Astrocyte (in vitro differentiated cells and primary cell): ENCODE measurements at regions not wholly inside any gene's neighbourhood (a gene's known extent, or its start where the extent isn't known, plus 50 kb on each side); places are given as distances from the start of the nearest gene placed in this dataset.
A peak's percentile ranks its signal among the peaks of the same experiment; 100 is the strongest.

Source experiments
- DNase-seq: peaks from one replicate; pipeline ENCODE4 v3.0.0-alpha.2; 2010; ENCODE audit warnings: low read depth
- FAIRE-seq: peaks from 2 replicates; lab custom pipeline; 2011; peaks lifted over from hg19 to GRCh38; lab: Jason Lieb, UNC
- H2AFZ ChIP-seq: 2 replicates; pipeline ENCODE4 v1.6.0; 2012; ENCODE audit warnings: low read depth, low read length, inconsistent platforms
- H3K27ac ChIP-seq: 2 replicates; pipeline ENCODE4 v1.5.1; 2011; ENCODE audit warnings: low read depth, low read length, inconsistent platforms
- H3K27me3 ChIP-seq: 2 replicates; pipeline ENCODE4 v1.6.0; 2011; ENCODE audit warnings: low read length, inconsistent platforms; ENCODE audit not compliant: insufficient read depth
- H3K36me3 ChIP-seq: 2 replicates; pipeline ENCODE4 v1.5.1; 2011; ENCODE audit warnings: low read length, inconsistent platforms; ENCODE audit not compliant: insufficient read depth
- H3K4me1 ChIP-seq: 2 replicates; pipeline ENCODE4 v1.5.1; 2011; ENCODE audit warnings: low read length, inconsistent platforms; ENCODE audit not compliant: insufficient read depth
- H3K4me2 ChIP-seq: 2 replicates; pipeline ENCODE4 v1.6.0; 2012; ENCODE audit warnings: low read length, inconsistent platforms
- H3K4me3 ChIP-seq: 2 replicates; pipeline ENCODE4 v1.5.1; 2011; ENCODE audit warnings: low read depth, mild to moderate bottlenecking, low read length, inconsistent platforms; ENCODE audit not compliant: insufficient read depth
- H3K79me2 ChIP-seq: 2 replicates; pipeline ENCODE4 v1.6.0; 2012; ENCODE audit warnings: mild to moderate bottlenecking, low read length, inconsistent platforms; ENCODE audit not compliant: insufficient read depth
- H3K9ac ChIP-seq: 2 replicates; pipeline ENCODE4 v1.6.0; 2012; ENCODE audit warnings: mild to moderate bottlenecking, low read length, inconsistent platforms
- H3K9me3 ChIP-seq: 2 replicates; pipeline ENCODE4 v1.5.1; 2012; ENCODE audit warnings: low read depth, mild to moderate bottlenecking, low read length, inconsistent platforms; ENCODE audit not compliant: insufficient read depth
- H4K20me1 ChIP-seq: 2 replicates; pipeline ENCODE4 v1.6.0; 2012; ENCODE audit warnings: low read length, inconsistent platforms; ENCODE audit not compliant: insufficient read depth
- H3K27ac Mint-ChIP-seq: one replicate; pipeline ENCODE4 v1.8.0; 2021; ENCODE audit warnings: mild to moderate bottlenecking, mixed read lengths; ENCODE audit not compliant: unreplicated experiment
- H3K27me3 Mint-ChIP-seq: one replicate; pipeline ENCODE4 v1.8.0; 2021; ENCODE audit warnings: low read depth, mixed read lengths; ENCODE audit not compliant: unreplicated experiment
- H3K36me3 Mint-ChIP-seq: one replicate; pipeline ENCODE4 v1.8.0; 2021; ENCODE audit warnings: low read depth, mixed read lengths; ENCODE audit not compliant: unreplicated experiment
- H3K4me1 Mint-ChIP-seq: one replicate; pipeline ENCODE4 v1.8.0; 2021; ENCODE audit warnings: low read depth, mixed read lengths; ENCODE audit not compliant: unreplicated experiment
- H3K4me3 Mint-ChIP-seq: one replicate; pipeline ENCODE4 v1.8.0; 2021; ENCODE audit warnings: mild to moderate bottlenecking, moderate library complexity, mixed read lengths; ENCODE audit not compliant: unreplicated experiment
- H3K9me3 Mint-ChIP-seq: one replicate; pipeline ENCODE4 v1.8.0; 2021; ENCODE audit warnings: mild to moderate bottlenecking, mixed read lengths; ENCODE audit not compliant: unreplicated experiment
- EZH2 ChIP-seq: IDR thresholded peaks from 2 replicates; pipeline ENCODE4 v1.6.1; 2012; ENCODE audit warnings: mild to moderate bottlenecking, low read length, inconsistent platforms; ENCODE audit not compliant: insufficient read depth
- TF ChIP-seq, protein P1 (sequence below): IDR thresholded peaks from 2 replicates; pipeline ENCODE4 v1.5.1; 2011; ENCODE audit warnings: low read depth, mild to moderate bottlenecking, inconsistent platforms, low read length, moderate library complexity; ENCODE audit not compliant: insufficient read depth

DNA sequence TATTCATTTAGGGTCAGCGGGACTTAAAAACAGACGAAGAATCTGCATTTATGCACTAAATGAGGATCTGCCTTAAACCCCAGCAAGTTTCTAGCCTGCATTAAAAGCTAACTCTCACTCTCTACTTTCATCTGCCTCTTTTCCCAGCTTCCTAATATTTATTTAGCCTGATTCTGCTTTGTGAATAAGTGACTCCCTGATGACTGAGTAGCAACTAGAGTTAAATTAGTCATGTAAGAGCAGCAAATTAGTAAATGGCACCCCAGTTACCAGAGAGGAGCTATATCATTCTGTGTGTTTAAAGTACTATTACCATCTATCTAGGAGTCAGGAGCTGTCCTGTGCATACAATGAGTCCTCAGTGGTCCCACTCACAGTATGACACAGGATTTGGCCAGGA lies 391.0 kb upstream of the RORA start:
- Histone ChIP-seq H3K4me2 (no peak overlapping the region), H3K79me2 (no peaks in the 10 kb centered on the region), H3K27me3 (peaks cover 4% of the 10 kb centered on the region), H4K20me1 (no peaks in the 10 kb centered on the region), H3K36me3 (no peaks in the 10 kb centered on the region), H3K27ac (no peak overlapping the region), H3K4me1 (no peaks in the 10 kb centered on the region), H3K9ac (no peak overlapping the region), H2AFZ (no peak overlapping the region), H3K9me3 (no peaks in the 10 kb centered on the region), H3K4me3 (no peak overlapping the region)
- H3K27me3 Mint-ChIP-seq: peaks cover 5% of the 10 kb centered on the region
- H3K36me3 Mint-ChIP-seq: no peaks in the 10 kb centered on the region
- H3K27ac Mint-ChIP-seq: no peak overlapping the region
- H3K4me3 Mint-ChIP-seq: no peak overlapping the region
- no peak for FAIRE-seq
- TF ChIP-seq, protein P1, sequence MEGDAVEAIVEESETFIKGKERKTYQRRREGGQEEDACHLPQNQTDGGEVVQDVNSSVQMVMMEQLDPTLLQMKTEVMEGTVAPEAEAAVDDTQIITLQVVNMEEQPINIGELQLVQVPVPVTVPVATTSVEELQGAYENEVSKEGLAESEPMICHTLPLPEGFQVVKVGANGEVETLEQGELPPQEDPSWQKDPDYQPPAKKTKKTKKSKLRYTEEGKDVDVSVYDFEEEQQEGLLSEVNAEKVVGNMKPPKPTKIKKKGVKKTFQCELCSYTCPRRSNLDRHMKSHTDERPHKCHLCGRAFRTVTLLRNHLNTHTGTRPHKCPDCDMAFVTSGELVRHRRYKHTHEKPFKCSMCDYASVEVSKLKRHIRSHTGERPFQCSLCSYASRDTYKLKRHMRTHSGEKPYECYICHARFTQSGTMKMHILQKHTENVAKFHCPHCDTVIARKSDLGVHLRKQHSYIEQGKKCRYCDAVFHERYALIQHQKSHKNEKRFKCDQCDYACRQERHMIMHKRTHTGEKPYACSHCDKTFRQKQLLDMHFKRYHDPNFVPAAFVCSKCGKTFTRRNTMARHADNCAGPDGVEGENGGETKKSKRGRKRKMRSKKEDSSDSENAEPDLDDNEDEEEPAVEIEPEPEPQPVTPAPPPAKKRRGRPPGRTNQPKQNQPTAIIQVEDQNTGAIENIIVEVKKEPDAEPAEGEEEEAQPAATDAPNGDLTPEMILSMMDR: no peak
- no peak for TF ChIP-seq EZH2
- no peak for DNase-seq
- H3K9me3 Mint-ChIP-seq: peaks cover 6% of the 10 kb centered on the region
- H3K4me1 Mint-ChIP-seq: no peaks in the 10 kb centered on the region

DNA sequence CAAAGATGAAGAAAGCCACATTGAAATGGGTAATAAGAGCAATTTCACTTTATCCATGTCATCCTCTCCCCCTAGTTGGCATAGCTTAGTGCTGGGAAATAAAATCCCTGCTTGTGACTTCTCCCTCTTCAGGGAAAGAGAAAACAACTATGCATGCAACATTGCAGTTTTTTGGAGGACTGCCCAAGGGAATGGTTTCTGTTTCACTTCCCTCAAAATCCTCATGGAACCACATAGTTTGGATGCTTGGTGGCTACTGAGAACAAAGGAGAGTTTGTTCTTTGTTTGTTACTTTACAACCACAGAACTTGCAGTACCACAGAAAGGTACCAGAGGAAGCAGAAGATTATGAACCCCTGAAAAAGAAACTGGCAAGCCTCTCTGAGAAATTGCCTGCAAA lies 384.6 kb upstream of the RORA start:
- Mint-ChIP-seq H3K27ac (peak overlapping the region; percentile 51), H3K4me1 (no peaks in the 10 kb centered on the region), H3K27me3 (peaks cover 10% of the 10 kb centered on the region), H3K4me3 (no peak overlapping the region), H3K9me3 (peaks cover 8% of the 10 kb centered on the region), H3K36me3 (no peaks in the 10 kb centered on the region)
- H4K20me1 ChIP-seq: no peaks in the 10 kb centered on the region
- H3K4me1 ChIP-seq: no peaks in the 10 kb centered on the region
- H3K4me3 ChIP-seq: no peak overlapping the region
- peaks cover 3% of the 10 kb centered on the region for H3K9me3 ChIP-seq
- H3K36me3 ChIP-seq: no peaks in the 10 kb centered on the region
- H3K9ac ChIP-seq: no peak overlapping the region
- no peaks in the 10 kb centered on the region for H3K79me2 ChIP-seq
- FAIRE-seq (no peak), DNase-seq (no peak)
- H3K27ac ChIP-seq: no peak overlapping the region
- TF ChIP-seq, protein P1: no peak
- no peak for TF ChIP-seq EZH2
- H2AFZ ChIP-seq: no peak overlapping the region
- H3K27me3 ChIP-seq: no peaks in the 10 kb centered on the region
- H3K4me2 ChIP-seq: no peak overlapping the region

DNA sequence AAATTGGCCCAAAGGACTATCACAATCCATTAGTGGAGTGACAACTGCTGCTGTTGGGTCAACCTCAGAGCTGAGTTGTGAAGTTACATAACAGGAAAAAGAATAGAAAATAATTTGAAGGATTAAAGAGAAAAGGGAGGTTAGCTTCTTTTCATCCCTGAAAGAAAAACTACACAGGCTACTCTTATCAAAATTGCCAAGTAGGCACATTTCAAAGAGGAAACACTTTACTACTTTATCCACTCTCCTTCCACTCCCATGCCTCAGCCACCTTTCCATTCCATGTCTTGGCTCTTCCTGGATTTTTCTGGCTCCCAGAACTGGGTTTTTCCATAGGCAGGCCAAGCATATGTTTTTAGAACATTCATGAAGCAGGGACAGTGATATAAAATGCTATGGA lies 384.0 kb upstream of the RORA start:
- FAIRE-seq (no peak), DNase-seq (no peak)
- H2AFZ ChIP-seq: no peak overlapping the region
- no peaks in the 10 kb centered on the region for H3K4me1 ChIP-seq
- H3K27ac Mint-ChIP-seq: no peak overlapping the region
- no peaks in the 10 kb centered on the region for H4K20me1 ChIP-seq
- H3K9me3 Mint-ChIP-seq: peaks cover 8% of the 10 kb centered on the region
- H3K36me3 ChIP-seq: no peaks in the 10 kb centered on the region
- no peaks in the 10 kb centered on the region for H3K79me2 ChIP-seq
- no peak overlapping the region for H3K27ac ChIP-seq
- H3K9ac ChIP-seq: no peak overlapping the region
- H3K9me3 ChIP-seq: peaks cover 3% of the 10 kb centered on the region
- TF ChIP-seq, protein P1: no peak
- TF ChIP-seq EZH2: no peak
- no peak overlapping the region for H3K4me3 Mint-ChIP-seq
- no peak overlapping the region for H3K4me2 ChIP-seq
- H3K27me3 ChIP-seq: no peaks in the 10 kb centered on the region
- H3K27me3 Mint-ChIP-seq: peaks cover 10% of the 10 kb centered on the region
- no peaks in the 10 kb centered on the region for H3K36me3 Mint-ChIP-seq
- H3K4me3 ChIP-seq: no peak overlapping the region
- no peaks in the 10 kb centered on the region for H3K4me1 Mint-ChIP-seq
